Neural progenitor cell (in vitro differentiated cells): ENCODE measurements at regions not wholly inside any gene's neighbourhood (a gene's known extent, or its start where the extent isn't known, plus 50 kb on each side); places are given as distances from the start of the nearest gene placed in this dataset.
A peak's percentile ranks its signal among the peaks of the same experiment; 100 is the strongest.

ENCODE experiments used
- DNase-seq: peaks from one replicate; pipeline ENCODE4 v3.0.0-alpha.2; 2016; ENCODE audit warnings: low spot score
- H2AFZ ChIP-seq: fragments of 200-600 bp; sonication (generic); replicated peaks from 2 replicates; pipeline ENCODE4 v1.6.1; 2016; ENCODE audit warnings: antibody characterized with exemption
- H3F3A ChIP-seq: fragments of 200-600 bp; sonication (generic); 2 replicates; pipeline ENCODE4 v1.6.1; 2016; ENCODE audit warnings: antibody characterized with exemption, low read depth
- H3K27ac ChIP-seq: fragments of 200-600 bp; sonication (generic); 2 replicates; pipeline ENCODE4 v1.5.1; 2016; ENCODE audit warnings: mild to moderate bottlenecking
- H3K27me3 ChIP-seq: fragments of 200-600 bp; sonication (generic); 2 replicates; pipeline ENCODE4 v1.6.1; 2016; ENCODE audit warnings: mild to moderate bottlenecking, moderate library complexity
- H3K36me3 ChIP-seq: fragments of 200-600 bp; sonication (generic); 2 replicates; pipeline ENCODE4 v1.5.1; 2016
- H3K4me1 ChIP-seq: fragments of 200-600 bp; sonication (generic); 2 replicates; pipeline ENCODE4 v1.6.1; 2016; ENCODE audit warnings: mixed run types
- H3K4me2 ChIP-seq: fragments of 200-600 bp; sonication (generic); 2 replicates; pipeline ENCODE4 v1.6.1; 2016
- H3K4me3 ChIP-seq: fragments of 200-600 bp; sonication (generic); 2 replicates; pipeline ENCODE4 v1.5.1; 2016
- H3K79me2 ChIP-seq: fragments of 200-600 bp; sonication (generic); 2 replicates; pipeline ENCODE4 v1.6.1; 2016; ENCODE audit warnings: low read depth
- H3K9ac ChIP-seq: fragments of 200-600 bp; sonication (generic); 2 replicates; pipeline ENCODE4 v1.6.1; 2016
- H3K9me3 ChIP-seq: fragments of 200-600 bp; sonication (generic); 2 replicates; pipeline ENCODE4 v1.5.1; 2016; ENCODE audit warnings: low read depth
- H4K20me1 ChIP-seq: fragments of 200-600 bp; sonication (generic); 2 replicates; pipeline ENCODE4 v1.6.1; 2016; ENCODE audit warnings: low read depth
- H3K27ac Mint-ChIP-seq: 3 replicates; pipeline ENCODE4 v1.8.0; 2021; ENCODE audit warnings: mixed read lengths
- H3K27me3 Mint-ChIP-seq: 2 replicates; pipeline ENCODE4 v1.8.0; 2022; ENCODE audit warnings: low read depth, mild to moderate bottlenecking, inconsistent platforms, moderate library complexity, mixed read lengths; ENCODE audit not compliant: insufficient read depth
- H3K36me3 Mint-ChIP-seq: 3 replicates; pipeline ENCODE4 v1.8.0; 2021; ENCODE audit warnings: mixed read lengths
- H3K4me1 Mint-ChIP-seq: 3 replicates; pipeline ENCODE4 v1.8.0; 2021; ENCODE audit warnings: mixed read lengths
- H3K4me3 Mint-ChIP-seq: 3 replicates; pipeline ENCODE4 v1.8.0; 2021; ENCODE audit warnings: mild to moderate bottlenecking, moderate library complexity, mixed read lengths
- H3K9me3 Mint-ChIP-seq: 3 replicates; pipeline ENCODE4 v1.8.0; 2020; ENCODE audit warnings: mixed read lengths
- EZH2 ChIP-seq: fragments of 200-600 bp; sonication (generic); IDR thresholded peaks from 2 replicates; pipeline ENCODE4 v1.6.1; 2017; ENCODE audit warnings: antibody characterized with exemption, mild to moderate bottlenecking, moderate library complexity
- EZH2phosphoT487 ChIP-seq: fragments of 200-600 bp; sonication (generic); IDR thresholded peaks from 2 replicates; pipeline ENCODE4 v1.6.1; 2017; ENCODE audit warnings: antibody characterized with exemption
- TF ChIP-seq, protein P1 (sequence below): fragments of 200-600 bp; sonication (generic); IDR thresholded peaks from 2 replicates; pipeline ENCODE4 v1.5.1; 2017; ENCODE audit warnings: antibody characterized with exemption, mild to moderate bottlenecking

DNA sequence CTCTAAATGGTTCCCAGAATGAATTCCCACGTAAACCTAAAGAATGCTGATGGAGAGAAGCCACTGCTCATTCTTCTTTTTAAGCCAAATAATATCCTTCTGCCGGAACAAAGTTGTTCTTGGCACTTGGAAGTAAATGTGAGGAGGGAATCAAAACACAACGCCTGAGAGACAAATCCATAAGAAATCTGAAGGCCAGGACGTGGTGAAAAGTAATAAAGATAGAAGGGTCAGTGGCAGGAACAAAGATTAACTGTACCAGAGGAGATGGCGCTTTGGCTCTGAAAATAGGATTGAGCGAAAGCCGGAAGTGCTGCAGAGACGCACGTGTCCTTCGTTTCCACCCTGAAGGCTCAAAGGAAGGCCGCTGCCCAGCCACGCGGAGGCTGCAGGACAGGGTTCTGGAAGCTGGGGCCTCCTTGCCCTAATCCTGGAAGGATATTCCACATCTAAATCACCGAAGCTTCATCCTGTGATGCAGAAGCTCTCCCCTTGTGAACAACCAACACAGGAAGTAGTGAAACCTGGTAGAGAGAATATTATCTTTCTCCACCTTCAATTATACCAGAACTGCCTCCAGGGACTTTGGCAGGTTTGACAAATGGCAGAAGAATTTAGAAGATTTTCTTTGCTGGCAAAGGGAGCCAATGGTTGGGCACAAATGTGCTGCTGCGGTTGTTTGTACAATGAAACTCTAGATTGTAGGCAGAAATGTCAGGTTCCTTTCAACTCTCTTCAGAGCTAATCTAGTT is 214.6 kb upstream of the SERP2 start:
- Histone ChIP-seq H3K9ac (no peak overlapping the region), H3K27me3 (no peaks in the 10 kb centered on the region), H3K79me2 (no peaks in the 10 kb centered on the region), H3K27ac (no peak overlapping the region), H3K36me3 (no peaks in the 10 kb centered on the region), H2AFZ (no peak overlapping the region), H3K9me3 (no peaks in the 10 kb centered on the region), H3K4me1 (peaks cover 7% of the 10 kb centered on the region), H4K20me1 (no peaks in the 10 kb centered on the region), H3K4me3 (no peak overlapping the region), H3F3A (no peaks in the 10 kb centered on the region), H3K4me2 (no peak overlapping the region)
- H3K4me1 Mint-ChIP-seq: peaks cover 11% of the 10 kb centered on the region
- no peak overlapping the region for H3K4me3 Mint-ChIP-seq
- H3K27ac Mint-ChIP-seq: no peak overlapping the region
- H3K36me3 Mint-ChIP-seq: no peaks in the 10 kb centered on the region
- DNase-seq: no peak
- peaks cover 13% of the 10 kb centered on the region for H3K27me3 Mint-ChIP-seq
- TF ChIP-seq EZH2 (no peak), EZH2phosphoT487 (no peak)
- TF ChIP-seq, protein P1, sequence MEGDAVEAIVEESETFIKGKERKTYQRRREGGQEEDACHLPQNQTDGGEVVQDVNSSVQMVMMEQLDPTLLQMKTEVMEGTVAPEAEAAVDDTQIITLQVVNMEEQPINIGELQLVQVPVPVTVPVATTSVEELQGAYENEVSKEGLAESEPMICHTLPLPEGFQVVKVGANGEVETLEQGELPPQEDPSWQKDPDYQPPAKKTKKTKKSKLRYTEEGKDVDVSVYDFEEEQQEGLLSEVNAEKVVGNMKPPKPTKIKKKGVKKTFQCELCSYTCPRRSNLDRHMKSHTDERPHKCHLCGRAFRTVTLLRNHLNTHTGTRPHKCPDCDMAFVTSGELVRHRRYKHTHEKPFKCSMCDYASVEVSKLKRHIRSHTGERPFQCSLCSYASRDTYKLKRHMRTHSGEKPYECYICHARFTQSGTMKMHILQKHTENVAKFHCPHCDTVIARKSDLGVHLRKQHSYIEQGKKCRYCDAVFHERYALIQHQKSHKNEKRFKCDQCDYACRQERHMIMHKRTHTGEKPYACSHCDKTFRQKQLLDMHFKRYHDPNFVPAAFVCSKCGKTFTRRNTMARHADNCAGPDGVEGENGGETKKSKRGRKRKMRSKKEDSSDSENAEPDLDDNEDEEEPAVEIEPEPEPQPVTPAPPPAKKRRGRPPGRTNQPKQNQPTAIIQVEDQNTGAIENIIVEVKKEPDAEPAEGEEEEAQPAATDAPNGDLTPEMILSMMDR: no peak
- H3K9me3 Mint-ChIP-seq: no peaks in the 10 kb centered on the region

DNA sequence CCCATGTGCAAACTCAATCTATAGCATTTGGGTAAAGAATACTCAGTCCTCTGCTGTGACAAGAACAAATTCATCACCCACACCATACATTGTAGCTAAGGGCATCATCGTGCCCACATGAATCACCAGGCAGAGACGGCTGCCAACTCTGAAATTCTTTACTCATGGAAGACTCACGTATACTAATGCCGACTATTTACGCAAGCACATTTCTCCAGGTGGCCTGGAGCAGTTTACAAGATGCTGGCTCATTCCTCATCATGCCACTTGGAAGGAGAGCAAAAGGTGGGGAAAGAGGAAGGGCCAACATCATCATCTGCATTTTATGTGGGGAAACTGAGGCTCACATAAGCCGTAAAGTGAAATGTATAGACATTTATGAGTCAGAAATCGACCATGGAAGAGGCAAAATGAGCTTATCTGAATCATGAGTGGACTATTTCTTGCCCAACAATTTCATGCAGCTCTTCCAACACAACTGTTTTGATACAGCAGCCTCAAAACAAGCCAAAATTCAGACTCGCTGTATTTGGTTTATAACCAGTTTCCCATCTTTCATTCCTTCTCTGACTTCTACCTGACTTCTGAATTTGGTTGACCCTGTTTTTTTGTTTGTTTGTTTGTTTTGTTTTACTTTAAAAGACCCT is 213.9 kb upstream of the SERP2 start:
- Mint-ChIP-seq H3K36me3 (no peaks in the 10 kb centered on the region), H3K4me3 (peak overlapping the region; percentile 1), H3K9me3 (no peaks in the 10 kb centered on the region), H3K27ac (no peak overlapping the region), H3K27me3 (peaks cover 9% of the 10 kb centered on the region), H3K4me1 (peaks cover 11% of the 10 kb centered on the region)
- no peak for TF ChIP-seq EZH2
- TF ChIP-seq, protein P1: no peak
- no peak for TF ChIP-seq EZH2phosphoT487
- H3K4me2 ChIP-seq: no peak overlapping the region
- no peaks in the 10 kb centered on the region for H3K36me3 ChIP-seq
- no peak overlapping the region for H3K4me3 ChIP-seq
- H2AFZ ChIP-seq: no peak overlapping the region
- H3K9me3 ChIP-seq: no peaks in the 10 kb centered on the region
- no peak for DNase-seq
- H3K4me1 ChIP-seq: peaks cover 7% of the 10 kb centered on the region
- H3K79me2 ChIP-seq: no peaks in the 10 kb centered on the region
- no peak overlapping the region for H3K27ac ChIP-seq
- no peak overlapping the region for H3K9ac ChIP-seq
- H3F3A ChIP-seq: no peaks in the 10 kb centered on the region
- H4K20me1 ChIP-seq: no peaks in the 10 kb centered on the region
- H3K27me3 ChIP-seq: no peaks in the 10 kb centered on the region

DNA sequence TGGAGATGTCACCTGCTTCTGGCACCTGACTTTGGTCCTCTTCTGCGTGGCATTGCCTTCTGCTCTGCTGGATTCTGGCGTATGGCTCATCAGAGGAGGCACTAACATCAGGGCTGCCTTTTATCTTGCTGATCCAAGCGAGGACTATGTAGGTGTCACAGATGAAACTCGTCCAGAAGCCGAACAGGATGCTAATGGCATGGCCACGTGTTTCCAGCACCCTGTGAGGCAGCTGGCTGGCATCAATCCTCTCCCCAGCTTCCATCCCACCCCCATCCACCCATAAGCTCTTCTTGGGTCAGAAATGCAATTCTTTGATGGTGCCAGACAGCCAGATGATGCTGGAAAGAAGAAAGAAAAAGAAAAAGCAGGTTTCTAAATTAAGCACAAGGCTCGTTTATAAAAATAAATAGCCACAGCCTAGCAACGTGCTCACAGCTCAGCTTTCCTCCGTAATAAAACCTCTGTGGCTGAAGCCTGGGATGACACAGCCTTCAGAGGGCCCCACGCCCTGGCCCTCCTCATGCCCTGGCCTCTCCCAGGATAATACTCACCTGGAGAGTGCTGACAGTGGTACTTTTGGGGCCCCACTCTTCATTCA is 212.9 kb upstream of the SERP2 start:
- H3K9me3 Mint-ChIP-seq: no peaks in the 10 kb centered on the region
- Histone ChIP-seq H4K20me1 (no peaks in the 10 kb centered on the region), H3K4me2 (no peak overlapping the region), H3K27ac (no peak overlapping the region), H3F3A (no peaks in the 10 kb centered on the region), H3K9ac (no peak overlapping the region), H3K36me3 (no peaks in the 10 kb centered on the region), H2AFZ (no peak overlapping the region), H3K4me3 (no peak overlapping the region), H3K79me2 (no peaks in the 10 kb centered on the region), H3K4me1 (peaks cover 7% of the 10 kb centered on the region), H3K27me3 (no peaks in the 10 kb centered on the region), H3K9me3 (no peaks in the 10 kb centered on the region)
- H3K4me3 Mint-ChIP-seq: no peak overlapping the region
- no peak for DNase-seq
- no peak for TF ChIP-seq EZH2phosphoT487
- TF ChIP-seq, protein P1: no peak
- no peak for TF ChIP-seq EZH2
- no peak overlapping the region for H3K27ac Mint-ChIP-seq
- H3K4me1 Mint-ChIP-seq: peaks cover 6% of the 10 kb centered on the region
- no peaks in the 10 kb centered on the region for H3K36me3 Mint-ChIP-seq
- H3K27me3 Mint-ChIP-seq: peaks cover 9% of the 10 kb centered on the region
